Body of pancreas (tissue), 4 donors: ENCODE measurements at regions not wholly inside any gene's neighbourhood (a gene's known extent, or its start where the extent isn't known, plus 50 kb on each side); places are given as distances from the start of the nearest gene placed in this dataset.

Source experiments
- ATAC-seq: fragments of 150-250 bp; one replicate; pipeline ENCODE4 v1.9.1; 2016
- DNase-seq, 4 donors: peaks; one replicate each; pipeline ENCODE4 v3.0.0-alpha.2; 2019
- H3K27ac ChIP-seq, 4 donors: fragments of 200-600 bp; sonication (generic); 1 replicate in 3 of 4; 2 replicates in 1 of 4; pipeline versions ENCODE4 v1.5.1 to v1.6.1; 2016 to 2019; ENCODE audit warnings: mild to moderate bottlenecking in 1 of 4, mixed read lengths in 1 of 4, moderate library complexity in 1 of 4
- H3K27me3 ChIP-seq, 2 donors: fragments of 200-600 bp; sonication (generic); one replicate each; pipeline ENCODE4 v1.6.0; 2016; ENCODE audit warnings: mild to moderate bottlenecking in 1 of 2
- H3K36me3 ChIP-seq, 2 donors: fragments of 200-600 bp; sonication (generic); replicated peaks in 1 of 2; 2 replicates each; pipeline ENCODE4 v1.5.1; 2016; ENCODE audit warnings: low read depth in 2 of 2; ENCODE audit not compliant: insufficient read depth in 1 of 2
- H3K4me1 ChIP-seq: fragments of 200-600 bp; sonication (generic); one replicate; pipeline ENCODE4 v1.6.0; 2016
- H3K4me3 ChIP-seq, 2 donors: fragments of 200-600 bp; sonication (generic); 1 replicate in 1 of 2; 2 replicates in 1 of 2; pipeline ENCODE4 v1.5.1; 2016 to 2019
- H3K9me3 ChIP-seq, 3 donors: fragments of 200-600 bp; sonication (generic); 1 replicate in 2 of 3; 2 replicates in 1 of 3; pipeline ENCODE4 v1.5.1; 2016
- CTCF ChIP-seq, 7 experiments: fragments of 450-650 bp in 4 of 7; fragments of 200-600 bp in 3 of 7; sonication (generic) in 3 of 7; IDR thresholded peaks; one replicate each; pipeline ENCODE4 v1.5.1; 2016 to 2019; ENCODE audit warnings: antibody characterized with exemption in 7 of 7
- POLR2A ChIP-seq, 3 donors: fragments of 450-650 bp; IDR thresholded peaks; one replicate each; pipeline ENCODE4 v1.6.1; 2016; ENCODE audit warnings: antibody characterized with exemption in 3 of 3, mild to moderate bottlenecking in 2 of 3
- WGBS, 2 donors: methylation state at CpG; one replicate each; pipeline ENCODE4 v1.1.5; 2017; 5-methylcytosine and 5-hydroxymethylcytosine counted together
- intact Hi-C: fragments of 100-400 bp; cut with DNase I; formaldehyde crosslinking; loops from one replicate; pipeline ENCODE4 v1.15.1; 2023

- Histone ChIP-seq H3K36me3 (no peaks in the 10 kb centered on the region), H3K4me1 (no peaks in the 10 kb centered on the region), H3K27ac (no peak overlapping the region), H3K4me3 (no peak overlapping the region), H3K9me3 (peaks cover 0 to 4% (median 0%) of the 10 kb centered on the region in 3 donors), H3K27me3 (no peaks in the 10 kb centered on the region)
- ATAC-seq (no peak), DNase-seq (no peak)
- TF ChIP-seq CTCF (IDR thresholded peaks at IDR 0.05) (no peak), POLR2A (IDR thresholded peaks at IDR 0.05) (no peak)
- WGBS, 2 donors = 64 to 70% methylated on average over 3 of the region's 3 CpGs
- intact Hi-C loops = no loop called here
Observed at GRCh38 chr5:53386341-53386740, 94.1 kb upstream of the FST start.

- Histone ChIP-seq H3K4me3 (no peak overlapping the region), H3K36me3 (no peaks in the 10 kb centered on the region), H3K4me1 (no peaks in the 10 kb centered on the region), H3K27ac (no peak overlapping the region), H3K9me3 (peaks cover 0 to 4% (median 0%) of the 10 kb centered on the region in 3 donors), H3K27me3 (no peaks in the 10 kb centered on the region)
- DNase-seq = no peak
- no peak for TF ChIP-seq CTCF (IDR thresholded peaks at IDR 0.05)
- TF ChIP-seq POLR2A (IDR thresholded peaks at IDR 0.05) = no peak
- no peak for ATAC-seq
- intact Hi-C loops = no loop called here
Observed at GRCh38 chr5:53389093-53389492, 91.3 kb upstream of the FST start.

GRCh38 chr5:53392073-53392472 lies 88.4 kb upstream of the FST start:
- no peaks in the 10 kb centered on the region for H3K36me3 ChIP-seq
- 71 to 75% methylated on average over 2 of the region's 2 CpGs for WGBS, 2 donors

GRCh38 chr5:53394808-53395207 lies 85.6 kb upstream of the FST start:
- ATAC-seq (no peak), DNase-seq (no peak)
- Histone ChIP-seq H3K36me3 (no peaks in the 10 kb centered on the region), H3K27ac (no peak overlapping the region), H3K27me3 (no peaks in the 10 kb centered on the region), H3K9me3 (no peaks in the 10 kb centered on the region), H3K4me1 (no peaks in the 10 kb centered on the region), H3K4me3 (no peak overlapping the region)
- intact Hi-C loops = no loop called here
- TF ChIP-seq CTCF (IDR thresholded peaks at IDR 0.05) = no peak
- no peak for TF ChIP-seq POLR2A (IDR thresholded peaks at IDR 0.05)

More at GRCh38 chr5:53392073-53392472, 88.4 kb upstream of the FST start:
- no peak for TF ChIP-seq POLR2A (IDR thresholded peaks at IDR 0.05)
- TF ChIP-seq CTCF (IDR thresholded peaks at IDR 0.05) = no peak
- Histone ChIP-seq H3K4me1 (no peaks in the 10 kb centered on the region), H3K9me3 (peaks cover 0 to 4% (median 0%) of the 10 kb centered on the region in 3 donors), H3K27me3 (no peaks in the 10 kb centered on the region), H3K4me3 (no peak overlapping the region), H3K27ac (no peak overlapping the region)
- intact Hi-C loops = no loop called here
- ATAC-seq (no peak), DNase-seq (no peak)

- ATAC-seq = no peak
- 33 to 43% methylated on average over 5 of the region's 5 CpGs for WGBS, 2 donors
- H3K27me3 ChIP-seq = no peaks in the 10 kb centered on the region
Observed at GRCh38 chr5:53397141-53397757, 83.2 kb upstream of the FST start.

More at GRCh38 chr5:53397141-53397757, 83.2 kb upstream of the FST start:
- TF ChIP-seq POLR2A (IDR thresholded peaks at IDR 0.05) (no peak), CTCF (IDR thresholded peaks at IDR 0.05) (no peak)
- H3K4me3 ChIP-seq = no peak overlapping the region
- H3K27ac ChIP-seq = no peak overlapping the region
- no peak for DNase-seq
- H3K36me3 ChIP-seq = no peaks in the 10 kb centered on the region
- H3K9me3 ChIP-seq = no peaks in the 10 kb centered on the region
- intact Hi-C loops = no loop called here
- H3K4me1 ChIP-seq = no peaks in the 10 kb centered on the region
